AG09309 (cell line): ENCODE measurements at regions not wholly inside any gene's neighbourhood (a gene's known extent, or its start where the extent isn't known, plus 50 kb on each side); places are given as distances from the start of the nearest gene placed in this dataset.

Experiments
- DNase-seq: peaks from one replicate; pipeline ENCODE4 v3.0.0-alpha.2; 2010; ENCODE audit warnings: low read depth
- H3K4me3 ChIP-seq: 2 replicates; pipeline ENCODE4 v1.5.1; 2011; ENCODE audit warnings: mild to moderate bottlenecking, low read depth, low read length, moderate library complexity; ENCODE audit not compliant: control insufficient read depth
- CTCF ChIP-seq: IDR thresholded peaks from 2 replicates; pipeline ENCODE4 v1.5.1; 2011; ENCODE audit warnings: mild to moderate bottlenecking, low read depth, low read length, inconsistent platforms; ENCODE audit not compliant: insufficient read depth, control insufficient read depth; ENCODE audit errors: missing control alignments

GRCh38 chr10:2867788-2868299, 199.5 kb upstream of the PFKP start:
- DNase-seq, result no peak
- no peak for TF ChIP-seq CTCF
- no peak overlapping the region for H3K4me3 ChIP-seq

- no peak for DNase-seq
- H3K4me3 ChIP-seq, result no peak overlapping the region
- no peak for TF ChIP-seq CTCF
These were observed 200.8 kb upstream of the PFKP start for GRCh38 chr10:2866569-2866968.

GRCh38 chr10:2861632-2862210, 205.6 kb upstream of the PFKP start:
- no peak for TF ChIP-seq CTCF
- DNase-seq, result no peak
- H3K4me3 ChIP-seq, result no peak overlapping the region

- H3K4me3 ChIP-seq, result no peak overlapping the region
- no peak for TF ChIP-seq CTCF
- no peak for DNase-seq
These were observed 208.9 kb upstream of the PFKP start for GRCh38 chr10:2858452-2858851.

- H3K4me3 ChIP-seq, result no peak overlapping the region
- no peak for DNase-seq
- TF ChIP-seq CTCF, result no peak
These were observed 210.8 kb upstream of the PFKP start for GRCh38 chr10:2856598-2856997.

- no peak for DNase-seq
- H3K4me3 ChIP-seq, result no peak overlapping the region
- no peak for TF ChIP-seq CTCF
These were observed 214.6 kb upstream of the PFKP start for GRCh38 chr10:2852574-2853323.
